ENCODE measurements at regions not wholly inside any gene's neighbourhood (a gene's known extent, or its start where the extent isn't known, plus 50 kb on each side); places are given as distances from the start of the nearest gene placed in this dataset.
"Not testable (repeated sequence)": the region's sequence is repeated elsewhere in the genome, so short reads cannot be mapped to it uniquely, and the experiment has no call there.

DNA sequence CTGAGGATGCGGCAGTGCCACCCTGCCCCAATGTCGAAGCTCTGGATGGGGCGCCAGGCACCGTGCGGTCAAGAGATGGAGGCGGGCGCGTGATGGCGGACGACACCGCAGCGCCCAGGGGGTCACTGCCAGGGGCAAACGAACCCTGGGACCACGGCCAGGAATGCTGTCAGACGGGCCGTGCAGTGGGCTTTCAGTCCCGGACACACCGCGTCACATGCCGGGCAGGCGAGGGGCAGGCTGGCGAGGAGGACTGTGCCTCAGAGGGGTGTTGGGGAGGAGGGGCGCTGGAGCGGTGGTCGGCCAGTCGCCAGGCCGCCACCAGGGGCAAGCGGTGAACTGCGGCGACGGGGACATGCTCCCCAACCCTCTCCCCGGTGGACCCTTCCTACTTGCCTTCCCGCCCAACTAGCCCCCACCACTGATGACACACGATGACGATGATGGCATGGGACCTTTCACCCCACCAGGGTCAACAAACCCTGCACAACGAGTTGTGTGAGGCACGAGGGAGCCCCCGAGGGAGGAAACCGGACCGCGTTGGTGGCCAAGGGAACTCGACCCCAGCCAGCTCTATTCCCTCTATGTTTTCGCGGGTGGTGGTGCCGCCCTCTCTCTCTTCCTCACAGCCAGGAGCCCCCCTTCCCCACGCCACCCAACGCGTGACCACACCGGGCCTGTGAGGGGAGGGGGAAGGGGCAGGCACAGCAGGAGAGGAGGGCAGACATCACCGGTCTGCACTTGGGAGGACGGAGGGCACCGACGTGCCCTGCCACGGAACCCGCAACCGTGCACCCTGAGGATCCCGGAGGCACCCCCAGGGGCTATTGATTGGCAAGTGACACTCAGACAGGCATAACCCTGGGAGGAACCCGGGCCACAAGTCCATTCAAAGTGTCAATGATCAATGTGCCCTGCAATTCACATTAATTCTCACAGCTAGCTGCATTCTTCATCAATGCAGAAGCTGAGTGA, 1960.9 kb upstream of the DEFB115 start:
- TF ChIP-seq ZNF274 (IDR thresholded peaks at IDR 0.05; ENCODE audit: low read depth, low read length) = no peak
- no peak overlapping the region for H3K4me3 ChIP-seq (ENCODE audit: low read length)

DNA sequence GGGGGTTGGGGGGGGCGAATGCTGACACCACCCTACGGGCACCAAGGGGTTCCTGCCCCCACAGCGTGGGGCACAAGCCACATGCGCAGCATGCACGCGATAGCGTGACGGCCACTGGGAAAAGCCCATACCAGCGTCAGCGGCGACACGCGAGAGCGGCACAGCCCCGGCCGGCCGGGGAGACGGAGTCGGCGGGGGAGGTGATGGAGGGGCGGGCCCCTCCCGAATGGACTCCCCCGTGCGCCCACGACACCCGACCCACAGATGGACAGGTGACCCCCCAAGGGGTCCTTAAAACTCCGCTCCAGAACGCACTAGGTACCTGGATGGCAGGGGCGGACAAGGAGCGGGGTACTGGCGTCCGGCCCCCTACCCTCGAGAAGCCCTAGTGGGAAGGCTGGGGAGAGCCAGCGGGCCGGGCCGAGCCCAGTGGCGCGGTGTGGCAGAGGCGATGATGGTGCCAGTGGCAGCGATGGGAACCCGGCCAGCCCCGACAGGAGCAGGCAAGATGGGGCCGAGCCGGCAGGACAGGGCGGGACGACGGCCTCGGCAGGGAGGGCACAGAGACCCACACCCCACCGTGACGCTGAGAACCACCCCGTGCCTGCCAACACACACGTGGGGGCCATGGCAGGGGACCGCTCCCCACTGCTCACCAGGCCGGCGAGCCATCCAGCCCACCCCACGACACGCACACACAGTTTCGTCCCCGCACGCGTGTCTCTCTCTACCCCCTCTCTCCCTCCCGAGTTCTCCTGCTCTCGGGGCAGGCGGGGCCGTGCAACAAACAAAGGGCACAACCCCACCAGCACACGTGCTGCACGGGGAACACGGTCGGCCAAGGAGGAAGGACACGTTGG, 1959.8 kb upstream of the DEFB115 start:
- no peak for TF ChIP-seq ZNF274 (IDR thresholded peaks at IDR 0.05; ENCODE audit: low read depth, low read length)
- no peak overlapping the region for H3K4me3 ChIP-seq (ENCODE audit: low read length)

DNA sequence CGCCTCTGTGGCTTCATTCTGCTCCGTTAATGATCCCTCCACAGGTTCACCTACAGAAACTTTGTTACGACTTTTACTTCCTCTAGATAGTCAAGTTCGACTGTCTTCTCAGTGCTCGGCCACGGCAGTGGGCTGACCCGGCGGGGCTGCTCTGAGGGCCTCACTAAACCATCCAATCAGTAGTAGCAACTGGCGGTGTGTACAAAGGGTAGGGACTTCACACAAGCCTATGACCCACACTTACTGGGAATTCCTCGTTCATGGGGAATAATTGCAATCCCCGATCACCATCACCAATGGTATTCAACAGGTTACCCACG, 1959.2 kb upstream of the DEFB115 start:
- no peak overlapping the region for H3K4me3 ChIP-seq (ENCODE audit: low read length)
- TF ChIP-seq ZNF274 (IDR thresholded peaks at IDR 0.05; ENCODE audit: low read depth, low read length) = no peak

- TF ChIP-seq ZNF274 (IDR thresholded peaks at IDR 0.05; ENCODE audit: low read depth, low read length) = no peak
- no peak overlapping the region for H3K4me3 ChIP-seq (ENCODE audit: low read length)
Observed at GRCh38 chr20:29298759-29299613, 1958.5 kb upstream of the DEFB115 start.

DNA sequence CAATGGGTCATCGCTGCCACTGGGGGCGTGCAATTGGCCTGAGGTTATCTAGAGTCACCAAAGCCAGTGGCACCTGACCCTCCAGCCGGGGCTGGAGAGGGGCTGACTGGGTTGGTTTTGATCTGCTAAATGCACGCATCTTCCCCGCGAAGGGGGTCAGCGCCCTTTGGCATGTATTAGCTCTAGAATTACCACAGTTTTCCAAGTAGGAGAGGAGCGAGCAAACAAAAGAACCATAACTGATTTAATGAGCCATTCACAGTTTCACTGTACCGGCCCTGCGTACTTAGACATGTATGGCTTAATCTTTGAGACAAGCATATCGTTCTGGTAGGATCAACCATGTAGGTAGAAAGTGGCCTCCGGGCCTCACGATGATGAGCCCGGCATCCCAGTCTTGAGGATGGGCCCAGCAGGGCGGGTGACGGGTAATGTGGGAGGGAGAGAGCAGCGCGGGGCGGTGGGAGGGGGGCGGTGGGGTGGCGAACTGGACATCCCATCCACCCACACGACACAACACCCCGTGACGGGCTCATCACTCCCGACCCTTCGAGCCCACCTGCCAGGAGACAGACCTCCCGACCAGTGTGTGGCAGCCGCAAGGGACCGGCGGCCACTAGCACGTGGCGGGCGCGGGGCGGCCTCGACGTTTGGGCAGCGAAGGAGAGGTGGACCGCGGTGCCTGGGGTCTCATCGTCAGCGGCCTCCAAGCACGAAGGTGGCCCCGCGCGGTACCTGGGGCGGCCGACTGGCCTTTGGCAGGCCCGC, 1957.5 kb upstream of the DEFB115 start:
- TF ChIP-seq ZNF274 (IDR thresholded peaks at IDR 0.05; ENCODE audit: low read depth, low read length) = no peak
- H3K4me3 ChIP-seq (ENCODE audit: low read length) = no peak overlapping the region

DNA sequence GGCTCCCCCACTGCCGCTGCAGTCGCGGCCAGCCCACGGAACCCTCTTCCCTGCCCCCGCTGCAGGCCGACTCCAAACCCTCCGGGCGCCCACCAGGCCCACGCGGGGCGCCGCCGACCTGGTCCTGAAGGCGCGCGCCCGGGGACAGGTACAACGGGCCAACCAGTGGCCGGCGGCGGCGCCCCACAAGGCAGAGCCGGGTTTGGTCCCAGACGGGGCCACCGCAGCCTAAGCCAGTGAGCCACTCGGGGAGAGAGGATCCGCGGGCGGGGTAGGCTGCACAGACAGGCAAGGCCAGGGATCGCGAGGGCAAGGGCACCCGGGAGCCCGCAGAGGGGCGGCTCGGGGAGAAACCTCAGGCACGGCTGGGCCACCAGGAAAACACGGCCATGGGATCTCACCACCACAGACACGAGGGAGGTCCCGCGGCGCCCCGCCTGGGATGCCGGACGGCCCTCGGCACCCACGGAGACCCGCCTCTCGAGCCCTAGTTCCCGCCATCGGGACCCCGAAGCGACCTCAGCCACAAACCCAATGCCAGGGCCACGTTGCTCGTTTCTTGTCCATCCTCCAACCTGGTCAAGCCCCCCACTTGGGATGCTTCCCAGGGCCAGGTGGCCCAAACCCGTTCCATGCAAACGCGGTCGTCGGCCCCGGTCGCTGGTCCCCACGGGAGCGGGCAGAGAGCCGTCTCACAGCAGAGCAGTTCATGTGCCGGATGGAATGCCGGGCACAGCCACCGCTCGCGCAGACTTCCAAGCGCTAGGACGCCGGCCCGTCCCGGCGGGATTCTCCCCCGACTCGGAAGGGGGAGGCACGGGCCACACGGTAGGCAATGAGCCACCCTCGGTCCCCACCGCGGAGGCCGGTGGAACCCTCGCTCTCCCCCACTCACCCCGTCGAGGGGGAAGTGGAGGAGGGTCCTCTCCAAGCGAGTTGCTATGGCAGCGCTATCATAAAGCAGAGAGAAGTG, 1956.6 kb upstream of the DEFB115 start:
- TF ChIP-seq ZNF274 (IDR thresholded peaks at IDR 0.05; ENCODE audit: low read depth, low read length) = no peak
- no peak overlapping the region for H3K4me3 ChIP-seq (ENCODE audit: low read length)

DNA sequence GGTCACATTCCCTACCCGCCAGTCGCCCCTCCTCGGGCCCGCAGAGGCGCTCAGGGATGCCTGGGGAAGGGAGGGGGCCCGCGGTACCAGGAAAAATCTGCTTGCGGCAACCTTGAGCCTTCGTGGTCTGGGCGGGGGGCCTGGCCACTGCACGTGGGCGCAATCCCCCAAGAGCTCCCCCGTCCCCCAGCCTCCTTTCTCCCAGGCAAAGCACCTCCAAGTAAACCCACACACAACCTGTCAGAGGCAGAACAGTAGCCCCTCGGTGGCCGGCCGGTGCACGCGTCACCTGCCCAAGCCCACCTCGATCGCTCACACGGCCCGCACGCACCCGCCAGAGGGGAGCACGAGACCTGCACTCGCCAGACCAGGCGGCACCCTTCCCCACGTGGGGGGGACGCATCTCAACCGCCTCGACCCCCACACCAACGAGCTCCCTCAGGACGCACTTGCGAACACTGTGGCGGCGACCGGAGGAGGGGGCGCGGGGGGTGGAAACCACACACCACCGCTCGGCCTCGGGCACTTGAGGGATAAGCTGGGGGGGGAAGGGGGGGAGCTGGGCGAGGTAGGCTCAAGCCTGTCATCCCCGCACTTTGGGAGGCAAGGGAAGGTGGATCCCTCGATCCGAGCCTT, 1955.7 kb upstream of the DEFB115 start:
- H3K4me3 ChIP-seq (ENCODE audit: low read length) = no peak overlapping the region
- no peak for TF ChIP-seq ZNF274 (IDR thresholded peaks at IDR 0.05; ENCODE audit: low read depth, low read length)

DNA sequence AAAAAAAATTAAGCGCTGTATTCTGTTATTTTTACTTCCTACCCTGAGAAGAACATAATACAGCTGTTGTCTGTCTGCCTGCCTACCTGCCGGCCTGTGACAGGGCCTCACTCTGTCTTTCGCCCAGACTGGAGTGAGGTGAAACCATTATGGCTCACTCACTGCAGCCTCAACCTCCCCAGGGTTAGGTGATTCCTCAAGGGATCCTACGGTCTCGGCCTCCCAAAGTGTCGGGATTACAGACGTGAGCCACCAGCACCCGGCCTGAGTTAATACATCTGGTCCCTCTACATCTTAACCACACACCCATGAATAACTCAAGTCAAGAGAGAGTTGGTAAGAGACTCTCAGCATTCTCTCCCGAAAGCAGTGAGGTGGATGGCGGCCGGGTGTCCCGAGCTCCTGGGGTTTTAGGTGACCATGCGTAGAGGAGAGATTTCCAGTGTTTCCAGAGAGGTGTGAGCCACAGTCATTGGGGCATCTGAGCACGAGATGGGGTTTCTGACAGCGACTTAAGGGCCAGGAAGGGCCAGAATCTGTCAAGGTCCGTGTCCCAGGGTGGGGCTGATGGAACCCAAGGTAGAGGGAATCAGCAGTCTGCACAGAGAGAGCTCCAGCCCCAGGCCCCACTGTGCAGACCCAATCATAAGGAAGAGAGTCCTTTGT, 1954.4 kb upstream of the DEFB115 start:
- H3K4me3 ChIP-seq (ENCODE audit: low read length) = no peak overlapping the region
- TF ChIP-seq ZNF274 (IDR thresholded peaks at IDR 0.05; ENCODE audit: low read depth, low read length) = no peak

DNA sequence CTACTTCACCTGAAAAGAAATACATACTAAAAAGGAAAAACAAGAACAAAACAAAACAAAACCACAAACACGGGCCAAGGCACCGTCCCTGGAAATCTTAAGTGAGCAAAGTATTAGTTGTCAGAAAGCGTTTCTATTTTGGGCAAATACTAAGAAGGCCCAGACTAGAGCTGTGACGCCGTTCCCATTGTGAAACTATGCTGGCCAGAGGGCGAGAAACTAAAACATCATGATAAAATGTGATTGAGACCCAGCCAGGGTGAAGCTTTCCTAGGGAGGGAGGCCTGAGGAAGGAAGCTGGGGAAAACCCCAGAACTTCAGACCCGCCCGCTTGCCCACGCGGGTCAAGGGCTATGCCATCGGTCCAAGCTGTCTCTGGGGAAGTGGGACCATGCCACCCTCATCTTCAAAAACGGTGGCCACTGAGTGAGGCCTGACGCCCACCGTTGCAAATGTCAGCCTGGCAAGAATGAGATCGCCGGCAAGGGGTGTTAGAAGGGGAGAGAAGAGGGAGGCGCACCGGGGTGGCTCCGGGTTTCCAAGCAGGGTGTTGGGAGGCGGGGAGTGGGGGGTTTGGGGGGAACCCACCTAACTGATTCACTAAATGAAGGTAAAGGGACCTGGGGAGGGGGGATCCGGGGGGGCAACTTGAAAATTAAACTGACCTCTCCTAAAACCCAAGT, 1950.9 kb upstream of the DEFB115 start:
- no peak for TF ChIP-seq ZNF274 (IDR thresholded peaks at IDR 0.05; ENCODE audit: low read depth, low read length)
- no peak overlapping the region for H3K4me3 ChIP-seq (ENCODE audit: low read length)

DNA sequence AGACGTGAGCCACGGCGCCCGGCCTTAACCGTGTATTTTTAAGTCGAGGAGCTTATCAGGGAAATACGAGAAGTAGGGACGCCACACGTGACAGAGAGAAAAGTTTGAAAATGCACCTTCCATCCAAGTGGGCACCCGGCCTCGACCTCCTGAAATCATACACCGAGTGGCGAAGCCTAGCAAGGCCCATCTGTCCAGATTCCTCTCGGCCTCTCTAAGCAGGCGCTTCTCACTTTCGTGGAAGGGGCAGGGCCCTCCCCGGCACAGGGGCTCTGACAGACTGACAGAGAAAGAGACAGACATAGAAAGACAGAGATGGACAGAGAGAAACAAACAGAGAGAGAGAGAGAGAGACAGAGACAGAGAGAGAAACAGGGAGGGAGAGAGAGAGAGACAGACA, 1950.0 kb upstream of the DEFB115 start:
- H3K4me3 ChIP-seq (ENCODE audit: low read length) = not testable (repeated sequence)

DNA sequence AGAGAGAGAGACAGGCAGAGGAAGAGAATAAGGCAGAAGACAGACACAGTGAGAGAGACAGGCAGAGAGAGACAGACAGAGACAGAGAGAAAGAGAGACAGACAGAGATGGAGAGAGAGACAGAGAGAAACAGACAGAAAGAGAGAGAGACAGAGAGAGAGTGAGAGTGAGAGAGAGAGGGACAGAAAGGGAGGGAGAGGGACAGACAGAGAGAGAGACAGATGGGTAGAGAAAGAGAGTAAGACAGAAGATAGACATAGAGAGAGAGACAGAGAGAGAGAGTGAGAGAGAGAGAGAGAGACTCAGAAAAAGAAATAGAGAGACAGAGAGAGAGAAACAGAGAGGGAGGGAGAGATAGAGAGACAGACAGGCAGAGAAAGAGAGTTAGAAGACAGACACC, 1948.5 kb upstream of the DEFB115 start:
- H3K4me3 ChIP-seq (ENCODE audit: low read length) = not testable (repeated sequence)

DNA sequence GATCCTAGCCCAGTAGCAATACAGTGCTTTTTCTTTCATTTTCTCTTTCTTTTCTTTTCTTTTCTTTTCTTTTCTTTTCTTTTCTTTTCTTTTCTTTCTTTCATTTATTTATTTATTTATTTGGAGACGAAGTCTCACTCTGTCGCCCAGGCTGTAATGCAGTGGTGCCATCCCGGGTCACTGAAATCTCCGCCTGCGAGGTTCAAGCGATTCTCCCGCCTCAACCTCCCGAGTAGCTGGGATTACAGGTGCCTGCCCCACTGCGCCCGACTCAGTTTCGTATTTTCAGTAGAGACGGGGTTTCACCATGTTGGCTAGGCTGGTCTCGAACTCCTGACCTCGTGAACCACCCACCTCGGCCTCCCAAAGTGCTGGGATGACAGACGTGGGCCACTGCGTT, 1948.0 kb upstream of the DEFB115 start:
- not testable (repeated sequence) for H3K4me3 ChIP-seq (ENCODE audit: low read length)

DNA sequence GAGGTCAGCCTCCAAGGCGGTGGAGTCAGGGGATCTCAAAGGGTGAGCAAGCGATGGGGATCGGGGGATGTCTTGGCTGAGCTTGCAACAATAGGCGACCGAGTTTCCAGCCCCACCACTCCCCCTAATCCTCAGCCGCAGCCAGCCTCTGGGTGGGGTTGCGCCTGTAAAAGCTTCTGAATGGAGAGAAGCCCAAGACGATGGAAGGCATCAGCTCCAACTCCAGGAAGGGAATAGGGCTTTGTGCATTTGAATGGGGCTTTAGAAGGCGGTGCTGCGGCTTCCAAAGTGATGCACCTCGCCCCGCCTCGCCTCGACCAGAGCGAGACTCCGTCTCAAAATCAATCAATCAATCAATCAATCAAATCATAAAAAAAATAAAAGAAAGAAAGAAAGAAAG, 1946.4 kb upstream of the DEFB115 start:
- H3K4me3 ChIP-seq (ENCODE audit: low read length) = not testable (repeated sequence)

GRCh38 chr20:29312679-29313078, 1944.8 kb upstream of the DEFB115 start:
- not testable (repeated sequence) for H3K4me3 ChIP-seq (ENCODE audit: low read length)

All from GM08714 (cell line).